Transverse colon (tissue), 4 donors: ENCODE measurements at regions not wholly inside any gene's neighbourhood (a gene's known extent, or its start where the extent isn't known, plus 50 kb on each side); places are given as distances from the start of the nearest gene placed in this dataset.

Experiments
- CTCF ChIP-seq, 5 experiments: fragments of 200-600 bp in 3 of 5; fragments of 450-650 bp in 2 of 5; sonication (generic) in 3 of 5; IDR thresholded peaks; 1 replicate in 2 of 5; 2 replicates in 3 of 5; pipeline ENCODE4 v1.5.1; 2016 to 2017; ENCODE audit warnings: antibody characterized with exemption in 5 of 5, inconsistent platforms in 3 of 5, mild to moderate bottlenecking in 2 of 5, moderate library complexity in 1 of 5
- EP300 ChIP-seq: sonication (generic); formaldehyde crosslinking; IDR thresholded peaks from one replicate; pipeline ENCODE4 v1.6.1; 2017; ENCODE audit warnings: antibody characterized with exemption, low read depth
- POLR2AphosphoS5 ChIP-seq, 3 donors: sonication (generic); formaldehyde crosslinking; IDR thresholded peaks; one replicate each; pipeline ENCODE4 v1.6.1; 2016; ENCODE audit warnings: antibody characterized with exemption in 3 of 3

DNA sequence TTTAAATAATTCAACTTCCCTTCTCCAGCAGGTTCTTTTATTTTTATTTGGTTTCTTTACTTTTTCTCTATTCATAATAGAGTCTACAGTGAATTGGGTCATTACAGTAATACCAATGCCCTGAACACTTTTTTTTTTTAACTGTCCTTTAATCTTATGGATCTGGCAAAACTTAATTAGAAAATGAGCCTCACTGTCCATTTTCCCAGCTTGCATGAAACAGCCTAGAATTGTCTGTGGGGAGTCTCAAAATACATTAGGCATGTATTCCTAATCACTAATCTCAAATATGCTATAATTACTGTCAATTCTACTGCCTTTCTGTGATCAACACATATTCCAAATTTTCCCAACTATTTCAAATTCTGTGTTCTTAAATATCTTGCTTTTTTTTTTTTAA lies 406.8 kb downstream of the ANXA1 start:
- TF ChIP-seq CTCF (IDR thresholded peaks at IDR 0.05) (no peak), EP300 (no peak), POLR2AphosphoS5 (IDR thresholded peaks at IDR 0.05) (no peak)
